ENCODE measurements at regions not wholly inside any gene's neighbourhood (a gene's known extent, or its start where the extent isn't known, plus 50 kb on each side); places are given as distances from the start of the nearest gene placed in this dataset.

DNA sequence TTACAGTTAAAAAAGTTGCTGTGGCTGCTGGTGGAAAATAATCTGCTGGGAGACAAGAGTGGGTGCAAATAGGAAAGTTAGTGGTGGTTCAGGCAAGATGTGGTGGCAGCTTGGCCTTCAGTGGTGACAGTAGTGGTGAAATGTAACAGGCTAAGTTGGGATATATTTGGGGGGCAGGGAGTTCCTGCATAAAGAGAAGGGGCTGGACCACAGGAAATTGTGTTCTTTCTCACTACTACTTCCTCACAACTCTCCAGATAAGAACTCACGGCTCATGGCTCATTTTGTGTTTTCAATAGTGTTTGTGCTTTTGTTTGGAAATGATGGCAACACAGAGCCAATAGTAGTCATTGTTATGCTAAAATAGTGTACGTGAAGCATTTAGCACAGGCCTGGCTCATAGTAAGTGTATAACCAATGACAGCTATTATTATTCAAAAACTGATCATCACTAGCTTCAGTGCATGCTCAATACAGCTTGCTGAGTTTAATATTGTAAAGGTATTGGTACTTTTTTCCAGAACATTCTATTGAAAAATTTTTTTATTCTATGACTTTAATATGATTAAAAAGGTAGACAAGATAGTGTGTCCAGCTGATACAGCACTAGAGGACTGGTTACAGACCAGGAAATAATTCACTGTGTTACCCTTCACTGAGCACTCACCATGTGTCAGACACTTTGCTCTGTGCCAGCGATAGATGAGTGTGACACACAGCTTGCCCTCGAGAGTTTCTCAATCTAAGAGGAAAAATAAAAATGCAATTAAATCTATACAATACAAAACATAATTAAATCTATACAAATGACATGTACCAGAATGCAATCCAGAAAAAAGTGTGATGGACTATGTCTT is 209.8 kb downstream of the POU4F1 start:
- CTCF ChIA-PET, result no interaction called here
- H3K27me3 Mint-ChIP-seq, result peaks cover 0 to 1% of the 10 kb centered on the region in 2 donors
- no peaks in the 10 kb centered on the region for H3K4me1 Mint-ChIP-seq

DNA sequence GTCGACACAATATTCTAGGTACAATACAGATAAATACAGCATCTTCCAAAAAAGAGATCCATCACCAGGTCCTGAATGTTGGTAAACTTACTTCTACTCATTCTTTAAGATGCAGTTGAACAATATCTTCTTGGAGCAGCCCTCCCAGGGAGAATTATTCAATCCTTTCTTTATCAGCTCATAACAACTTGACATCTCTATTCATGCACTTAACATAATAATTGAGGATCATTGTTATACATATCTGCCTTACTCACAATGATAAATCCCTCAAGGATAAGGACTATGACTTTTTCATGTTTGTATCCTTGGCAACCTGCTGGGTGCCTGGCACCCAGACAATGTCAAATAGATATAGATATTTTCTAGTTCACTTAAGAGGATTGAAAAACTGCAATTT is 219.5 kb downstream of the POU4F1 start:
- Histone ChIP-seq H3K4me1 (ENCODE audit: insufficient read depth, low read length) (no peaks in the 10 kb centered on the region), H3K36me3 (ENCODE audit: insufficient read depth, low read length) (no peaks in the 10 kb centered on the region), H3K27me3 (ENCODE audit: insufficient read depth, low read length, poor library complexity, severe bottlenecking) (no peaks in the 10 kb centered on the region), H3K27ac (ENCODE audit: low read depth, low read length) (no peak overlapping the region), H3K9me3 (ENCODE audit: low read length) (no peaks in the 10 kb centered on the region), H3K4me3 (ENCODE audit: low read length) (no peak overlapping the region)
- Mint-ChIP-seq H3K4me3 (no peak overlapping the region), H3K9me3 (peaks cover 0 to 5% (median 2%) of the 10 kb centered on the region in 5 donors), H3K27ac (no peak overlapping the region), H3K4me1 (no peaks in the 10 kb centered on the region), H3K27me3 (peaks cover 3 to 5% of the 10 kb centered on the region in 2 donors), H3K36me3 (no peaks in the 10 kb centered on the region)
- CTCF ChIA-PET, result no interaction called here
- POLR2A ChIA-PET, result no interaction called here
- DNase-seq, result no peak

More for the DNA sequence above, 209.8 kb downstream of the POU4F1 start:
- no peaks in the 10 kb centered on the region for H3K4me1 ChIP-seq (ENCODE audit: insufficient read depth, low read length)
- no peak overlapping the region for H3K4me3 ChIP-seq (ENCODE audit: low read length)
- Mint-ChIP-seq H3K4me3 (no peak overlapping the region), H3K9me3 (peaks cover 0 to 8% (median 4%) of the 10 kb centered on the region in 5 donors), H3K27ac (no peak overlapping the region), H3K36me3 (no peaks in the 10 kb centered on the region)
- H3K27me3 ChIP-seq (ENCODE audit: insufficient read depth, low read length, poor library complexity, severe bottlenecking), result no peaks in the 10 kb centered on the region
- H3K36me3 ChIP-seq (ENCODE audit: insufficient read depth, low read length), result no peaks in the 10 kb centered on the region
- H3K9me3 ChIP-seq (ENCODE audit: low read length), result no peaks in the 10 kb centered on the region
- POLR2A ChIA-PET, result no interaction called here
- no peak overlapping the region for H3K27ac ChIP-seq (ENCODE audit: low read depth, low read length)
- DNase-seq, result no peak

DNA sequence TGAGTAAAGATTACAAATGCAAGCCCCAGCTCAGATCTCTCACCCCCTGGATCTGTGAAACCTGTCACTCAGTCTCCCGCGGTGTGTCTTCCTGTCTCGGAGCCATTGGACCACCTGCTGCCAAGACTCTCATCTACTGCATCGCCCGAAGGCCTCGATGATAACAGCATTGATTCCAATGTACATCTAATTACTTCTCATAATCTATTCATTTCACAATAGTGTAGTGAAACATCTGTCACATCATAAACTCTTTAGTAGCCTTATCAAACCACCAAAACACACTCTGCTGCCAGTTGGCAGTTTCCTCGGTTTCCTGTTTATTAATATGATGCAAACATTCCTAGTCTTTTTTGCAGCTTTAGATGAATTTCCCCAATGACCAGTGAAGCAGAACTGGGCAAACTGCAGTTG is 220.3 kb downstream of the POU4F1 start:
- ChIA-PET POLR2A (interaction anchor here (0.6 kb wide), 1 partner anchor 329 kb away, joined by 4 read pairs; no protein-coding TSS in a partner anchor), CTCF (no interaction called here)

DNA sequence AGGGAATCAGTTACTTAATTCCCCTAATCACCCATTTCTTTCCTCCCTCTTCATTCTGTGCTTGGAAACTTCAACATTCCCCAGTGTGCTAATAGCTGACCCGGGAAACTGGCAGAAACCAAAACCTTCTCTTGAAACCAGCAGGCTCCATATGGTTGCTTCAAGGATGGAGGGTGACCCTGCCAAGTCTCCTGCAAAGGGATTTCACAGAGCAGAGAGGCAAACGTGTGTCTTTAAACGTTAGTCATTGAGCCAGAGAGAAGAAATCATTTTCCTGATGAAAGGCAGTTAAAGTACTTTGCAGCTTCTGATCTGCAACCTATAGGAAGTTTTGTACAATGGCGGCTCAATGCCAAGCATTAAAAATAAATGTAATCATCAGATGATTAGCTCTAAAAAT is 220.9 kb downstream of the POU4F1 start:
- DNase-seq, result no peak
- Mint-ChIP-seq H3K27ac (no peak overlapping the region), H3K27me3 (peaks cover 1 to 5% of the 10 kb centered on the region in 2 donors), H3K4me1 (no peaks in the 10 kb centered on the region), H3K36me3 (no peaks in the 10 kb centered on the region), H3K4me3 (no peak overlapping the region), H3K9me3 (peaks cover 0 to 5% (median 0%) of the 10 kb centered on the region in 5 donors)
- no peaks in the 10 kb centered on the region for H3K9me3 ChIP-seq (ENCODE audit: low read length)
- H3K27ac ChIP-seq (ENCODE audit: low read depth, low read length), result no peak overlapping the region
- ChIA-PET CTCF (no interaction called here), POLR2A (interaction anchor here (0.6 kb wide), 1 partner anchor 330 kb away, joined by 4 read pairs; no protein-coding TSS in a partner anchor)
- no peaks in the 10 kb centered on the region for H3K27me3 ChIP-seq (ENCODE audit: insufficient read depth, low read length, poor library complexity, severe bottlenecking)
- no peaks in the 10 kb centered on the region for H3K4me1 ChIP-seq (ENCODE audit: insufficient read depth, low read length)
- H3K36me3 ChIP-seq (ENCODE audit: insufficient read depth, low read length), result no peaks in the 10 kb centered on the region
- no peak overlapping the region for H3K4me3 ChIP-seq (ENCODE audit: low read length)

More for the DNA sequence above, 220.3 kb downstream of the POU4F1 start:
- no peaks in the 10 kb centered on the region for H3K36me3 Mint-ChIP-seq
- H3K27me3 ChIP-seq (ENCODE audit: insufficient read depth, low read length, poor library complexity, severe bottlenecking), result no peaks in the 10 kb centered on the region
- H3K4me1 Mint-ChIP-seq, result no peaks in the 10 kb centered on the region
- H3K36me3 ChIP-seq (ENCODE audit: insufficient read depth, low read length), result no peaks in the 10 kb centered on the region
- no peak overlapping the region for H3K4me3 ChIP-seq (ENCODE audit: low read length)
- H3K27me3 Mint-ChIP-seq, result peaks cover 1 to 5% of the 10 kb centered on the region in 2 donors
- no peak overlapping the region for H3K27ac Mint-ChIP-seq
- no peaks in the 10 kb centered on the region for H3K4me1 ChIP-seq (ENCODE audit: insufficient read depth, low read length)
- H3K9me3 Mint-ChIP-seq, result peaks cover 0 to 5% (median 0%) of the 10 kb centered on the region in 5 donors
- no peak for DNase-seq
- H3K4me3 Mint-ChIP-seq, result no peak overlapping the region
- no peaks in the 10 kb centered on the region for H3K9me3 ChIP-seq (ENCODE audit: low read length)
- no peak overlapping the region for H3K27ac ChIP-seq (ENCODE audit: low read depth, low read length)

DNA sequence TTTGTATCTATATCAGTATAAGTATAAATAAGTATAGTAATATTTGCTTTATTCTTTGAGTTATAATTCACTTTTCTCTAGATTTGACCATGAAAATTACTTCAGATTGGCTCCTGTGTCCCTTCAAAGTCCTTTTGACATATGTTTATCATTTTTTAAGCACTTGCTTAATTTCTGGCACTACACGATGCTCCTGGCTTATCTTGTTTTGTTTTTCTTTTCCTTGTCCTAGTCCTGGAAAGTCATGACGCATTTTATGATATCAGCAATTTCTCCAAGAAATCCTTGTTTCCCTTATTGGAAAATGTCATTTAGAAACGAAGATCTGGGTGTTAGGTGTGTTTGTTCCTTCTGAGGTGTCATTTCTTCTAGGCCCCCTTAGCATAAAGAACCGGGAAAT is 226.5 kb downstream of the POU4F1 start:
- no peak for DNase-seq
- no peaks in the 10 kb centered on the region for H3K9me3 ChIP-seq (ENCODE audit: low read length)
- Mint-ChIP-seq H3K9me3 (peaks cover 0 to 5% (median 0%) of the 10 kb centered on the region in 5 donors), H3K27ac (no peak overlapping the region), H3K27me3 (no peaks in the 10 kb centered on the region), H3K4me1 (no peaks in the 10 kb centered on the region), H3K4me3 (no peak overlapping the region), H3K36me3 (no peaks in the 10 kb centered on the region)
- H3K4me1 ChIP-seq (ENCODE audit: insufficient read depth, low read length), result no peaks in the 10 kb centered on the region
- POLR2A ChIA-PET, result no interaction called here
- no peak overlapping the region for H3K4me3 ChIP-seq (ENCODE audit: low read length)
- no peak overlapping the region for H3K27ac ChIP-seq (ENCODE audit: low read depth, low read length)
- H3K36me3 ChIP-seq (ENCODE audit: insufficient read depth, low read length), result no peaks in the 10 kb centered on the region
- CTCF ChIA-PET, result no interaction called here
- no peaks in the 10 kb centered on the region for H3K27me3 ChIP-seq (ENCODE audit: insufficient read depth, low read length, poor library complexity, severe bottlenecking)

DNA sequence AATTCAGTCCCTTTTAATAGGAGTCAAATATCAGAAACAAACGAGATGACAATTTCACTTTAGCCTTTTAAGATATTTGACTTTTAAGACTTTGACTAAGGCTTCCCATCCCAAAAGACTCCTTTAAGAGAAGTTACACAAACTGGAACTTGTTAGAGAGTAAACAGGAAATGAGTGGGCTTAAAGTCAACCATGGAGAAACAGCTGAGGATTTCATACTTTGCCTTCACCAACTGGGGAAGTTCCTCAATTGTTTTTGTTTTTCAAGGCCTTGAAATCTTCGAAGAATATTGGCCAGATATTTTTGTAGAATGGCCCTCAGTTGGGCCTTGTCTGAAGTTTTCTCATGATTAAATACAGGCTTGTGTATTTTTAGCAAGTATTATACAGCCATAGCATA is 227.3 kb downstream of the POU4F1 start:
- DNase-seq, result no peak
- Histone ChIP-seq H3K4me1 (ENCODE audit: insufficient read depth, low read length) (no peaks in the 10 kb centered on the region), H3K27me3 (ENCODE audit: insufficient read depth, low read length, poor library complexity, severe bottlenecking) (no peaks in the 10 kb centered on the region), H3K36me3 (ENCODE audit: insufficient read depth, low read length) (no peaks in the 10 kb centered on the region), H3K27ac (ENCODE audit: low read depth, low read length) (no peak overlapping the region), H3K4me3 (ENCODE audit: low read length) (no peak overlapping the region), H3K9me3 (ENCODE audit: low read length) (no peaks in the 10 kb centered on the region)
- H3K27ac Mint-ChIP-seq, result no peak overlapping the region
- no peaks in the 10 kb centered on the region for H3K4me1 Mint-ChIP-seq
- ChIA-PET POLR2A (no interaction called here), CTCF (no interaction called here)
- peaks cover 0 to 2% (median 0%) of the 10 kb centered on the region in 5 donors for H3K9me3 Mint-ChIP-seq
- H3K27me3 Mint-ChIP-seq, result no peaks in the 10 kb centered on the region
- no peaks in the 10 kb centered on the region for H3K36me3 Mint-ChIP-seq
- H3K4me3 Mint-ChIP-seq, result no peak overlapping the region

DNA sequence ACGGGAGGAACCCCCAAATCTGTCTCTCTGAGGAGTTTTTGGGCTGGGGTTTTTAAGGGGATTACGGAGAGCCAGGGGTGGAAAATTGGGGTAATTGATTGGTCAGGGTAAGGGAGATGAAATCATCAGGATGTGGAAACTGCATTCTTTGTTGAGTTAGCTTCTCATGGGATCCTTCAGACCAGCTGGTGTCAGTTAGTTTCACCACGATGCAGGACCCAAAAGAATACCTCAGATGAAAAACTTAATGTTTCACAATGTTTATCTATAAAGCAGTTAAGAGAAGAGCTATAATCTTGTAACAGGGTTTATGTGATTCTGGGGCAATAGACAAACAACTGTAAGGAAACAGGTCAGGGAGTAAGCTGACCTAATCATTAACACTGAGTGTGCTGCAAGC is 230.8 kb downstream of the POU4F1 start:
- Mint-ChIP-seq H3K27ac (no peak overlapping the region), H3K4me3 (no peak overlapping the region), H3K4me1 (no peaks in the 10 kb centered on the region), H3K9me3 (peaks cover 0 to 2% (median 0%) of the 10 kb centered on the region in 5 donors), H3K36me3 (no peaks in the 10 kb centered on the region), H3K27me3 (no peaks in the 10 kb centered on the region)
- Histone ChIP-seq H3K4me3 (ENCODE audit: low read length) (no peak overlapping the region), H3K27ac (ENCODE audit: low read depth, low read length) (no peak overlapping the region), H3K9me3 (ENCODE audit: low read length) (no peaks in the 10 kb centered on the region), H3K4me1 (ENCODE audit: insufficient read depth, low read length) (no peaks in the 10 kb centered on the region), H3K36me3 (ENCODE audit: insufficient read depth, low read length) (no peaks in the 10 kb centered on the region), H3K27me3 (ENCODE audit: insufficient read depth, low read length, poor library complexity, severe bottlenecking) (no peaks in the 10 kb centered on the region)
- ChIA-PET POLR2A (no interaction called here), CTCF (no interaction called here)
- DNase-seq, result no peak

DNA sequence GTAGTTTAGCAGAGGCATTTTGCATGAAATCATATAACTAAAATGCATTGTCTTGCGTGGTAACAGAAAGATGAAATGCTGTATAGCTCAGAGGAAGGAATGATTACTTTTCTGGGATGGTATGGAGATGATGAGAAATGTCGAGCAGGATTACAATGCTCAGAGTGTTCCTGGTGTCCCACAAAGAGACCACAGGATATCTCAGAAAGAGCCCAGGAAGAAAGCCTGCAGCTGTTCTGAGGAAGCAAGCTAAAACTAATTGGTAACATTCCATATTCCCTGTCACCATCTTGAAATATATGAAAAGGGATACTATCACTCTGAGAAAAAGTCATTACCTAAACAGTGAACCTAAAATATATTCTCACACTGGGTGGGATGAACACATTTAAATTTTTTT is 233.1 kb downstream of the POU4F1 start:
- CTCF ChIA-PET, result no interaction called here
- no peaks in the 10 kb centered on the region for H3K9me3 ChIP-seq (ENCODE audit: low read length)
- H3K4me3 ChIP-seq (ENCODE audit: low read length), result no peak overlapping the region
- no peak overlapping the region for H3K27ac Mint-ChIP-seq
- H3K27ac ChIP-seq (ENCODE audit: low read depth, low read length), result no peak overlapping the region
- H3K36me3 ChIP-seq (ENCODE audit: insufficient read depth, low read length), result no peaks in the 10 kb centered on the region
- H3K9me3 Mint-ChIP-seq, result peaks cover 0 to 2% (median 0%) of the 10 kb centered on the region in 5 donors
- no peaks in the 10 kb centered on the region for H3K27me3 ChIP-seq (ENCODE audit: insufficient read depth, low read length, poor library complexity, severe bottlenecking)
- POLR2A ChIA-PET, result no interaction called here
- no peaks in the 10 kb centered on the region for H3K36me3 Mint-ChIP-seq
- H3K27me3 Mint-ChIP-seq, result no peaks in the 10 kb centered on the region
- no peaks in the 10 kb centered on the region for H3K4me1 ChIP-seq (ENCODE audit: insufficient read depth, low read length)
- DNase-seq, result no peak
- no peak overlapping the region for H3K4me3 Mint-ChIP-seq
- no peaks in the 10 kb centered on the region for H3K4me1 Mint-ChIP-seq
